Prostate gland (tissue), 2 donors: ENCODE measurements at regions not wholly inside any gene's neighbourhood (a gene's known extent, or its start where the extent isn't known, plus 50 kb on each side); places are given as distances from the start of the nearest gene placed in this dataset.

Experiments used
- POLR2A ChIP-seq: fragments of 450-650 bp; IDR thresholded peaks from one replicate; pipeline ENCODE4 v1.6.1; 2016; ENCODE audit warnings: antibody characterized with exemption, mild to moderate bottlenecking
- POLR2AphosphoS5 ChIP-seq: sonication (generic); formaldehyde crosslinking; IDR thresholded peaks from one replicate; pipeline ENCODE4 v1.6.1; 2017; ENCODE audit warnings: antibody characterized with exemption
- TF ChIP-seq, protein P1 (sequence below), 4 experiments: fragments of 200-600 bp in 2 of 4; fragments of 450-650 bp in 2 of 4; sonication (generic) in 2 of 4; IDR thresholded peaks; 1 replicate in 3 of 4; 2 replicates in 1 of 4; pipeline ENCODE4 v1.5.1; 2016 to 2019; ENCODE audit warnings: antibody characterized with exemption in 4 of 4, mild to moderate bottlenecking in 2 of 4, moderate library complexity in 2 of 4

DNA sequence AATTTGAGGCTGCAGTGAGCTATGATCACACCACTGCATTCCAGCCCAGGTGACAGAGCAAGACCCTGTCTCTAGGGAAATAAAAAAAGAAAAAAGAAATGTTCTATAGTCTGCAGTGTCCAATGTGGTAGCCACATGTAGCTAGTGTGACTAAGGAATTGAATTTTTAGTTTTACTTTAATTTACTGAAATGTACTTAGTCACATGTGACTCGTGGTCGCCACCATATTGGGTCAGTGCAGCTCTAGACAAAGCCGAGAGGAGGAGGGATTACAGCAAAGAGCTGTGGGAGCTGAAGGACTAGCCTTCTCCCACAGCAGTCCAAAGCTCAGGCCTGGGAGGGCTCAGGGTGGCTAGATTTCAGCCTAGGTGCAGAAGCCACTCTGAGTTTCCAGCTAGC, 65.9 kb upstream of the NTRK3 start:
- TF ChIP-seq POLR2A (no peak), POLR2AphosphoS5 (no peak)
- TF ChIP-seq, protein P1, sequence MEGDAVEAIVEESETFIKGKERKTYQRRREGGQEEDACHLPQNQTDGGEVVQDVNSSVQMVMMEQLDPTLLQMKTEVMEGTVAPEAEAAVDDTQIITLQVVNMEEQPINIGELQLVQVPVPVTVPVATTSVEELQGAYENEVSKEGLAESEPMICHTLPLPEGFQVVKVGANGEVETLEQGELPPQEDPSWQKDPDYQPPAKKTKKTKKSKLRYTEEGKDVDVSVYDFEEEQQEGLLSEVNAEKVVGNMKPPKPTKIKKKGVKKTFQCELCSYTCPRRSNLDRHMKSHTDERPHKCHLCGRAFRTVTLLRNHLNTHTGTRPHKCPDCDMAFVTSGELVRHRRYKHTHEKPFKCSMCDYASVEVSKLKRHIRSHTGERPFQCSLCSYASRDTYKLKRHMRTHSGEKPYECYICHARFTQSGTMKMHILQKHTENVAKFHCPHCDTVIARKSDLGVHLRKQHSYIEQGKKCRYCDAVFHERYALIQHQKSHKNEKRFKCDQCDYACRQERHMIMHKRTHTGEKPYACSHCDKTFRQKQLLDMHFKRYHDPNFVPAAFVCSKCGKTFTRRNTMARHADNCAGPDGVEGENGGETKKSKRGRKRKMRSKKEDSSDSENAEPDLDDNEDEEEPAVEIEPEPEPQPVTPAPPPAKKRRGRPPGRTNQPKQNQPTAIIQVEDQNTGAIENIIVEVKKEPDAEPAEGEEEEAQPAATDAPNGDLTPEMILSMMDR (IDR thresholded peaks at IDR 0.05): no peak
